Epithelial cell of proximal tubule (primary cell): ENCODE measurements at regions not wholly inside any gene's neighbourhood (a gene's known extent, or its start where the extent isn't known, plus 50 kb on each side); places are given as distances from the start of the nearest gene placed in this dataset.
"Not testable (repeated sequence)": the region's sequence is repeated elsewhere in the genome, so short reads cannot be mapped to it uniquely, and the experiment has no call there.

ENCODE experiments used
- DNase-seq: peaks from one replicate; pipeline ENCODE4 v3.0.0-alpha.2; 2011; ENCODE audit warnings: low read depth
- H3K4me3 ChIP-seq: 2 replicates; pipeline ENCODE4 v1.5.1; 2011; ENCODE audit warnings: low read depth, mild to moderate bottlenecking, low read length
- TF ChIP-seq, protein P1 (sequence below): conservative IDR thresholded peaks from 2 replicates; pipeline ENCODE4 v1.5.1; 2012; ENCODE audit warnings: low read depth, mild to moderate bottlenecking, low read length

DNA sequence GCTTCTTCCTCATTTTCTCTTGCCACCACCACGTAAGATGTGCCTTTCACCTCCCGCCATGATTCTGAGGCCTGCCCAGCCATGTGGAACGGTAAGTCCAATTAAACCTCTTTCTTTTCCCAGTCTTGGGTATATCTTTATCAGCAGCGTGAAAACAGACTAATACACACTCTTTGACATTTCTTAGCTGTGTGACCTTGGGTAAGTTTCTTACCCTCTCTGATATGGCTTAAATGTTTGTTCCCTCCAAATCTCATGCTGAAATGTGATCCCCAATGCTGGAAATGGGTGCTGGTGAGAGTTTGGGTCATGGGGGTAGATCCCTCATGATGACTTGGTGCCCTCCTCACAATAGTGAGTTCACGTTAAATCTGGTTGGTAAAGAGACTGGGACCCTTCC is 188.8 kb upstream of the IRX4 start:
- DNase-seq, result no peak
- TF ChIP-seq, protein P1, sequence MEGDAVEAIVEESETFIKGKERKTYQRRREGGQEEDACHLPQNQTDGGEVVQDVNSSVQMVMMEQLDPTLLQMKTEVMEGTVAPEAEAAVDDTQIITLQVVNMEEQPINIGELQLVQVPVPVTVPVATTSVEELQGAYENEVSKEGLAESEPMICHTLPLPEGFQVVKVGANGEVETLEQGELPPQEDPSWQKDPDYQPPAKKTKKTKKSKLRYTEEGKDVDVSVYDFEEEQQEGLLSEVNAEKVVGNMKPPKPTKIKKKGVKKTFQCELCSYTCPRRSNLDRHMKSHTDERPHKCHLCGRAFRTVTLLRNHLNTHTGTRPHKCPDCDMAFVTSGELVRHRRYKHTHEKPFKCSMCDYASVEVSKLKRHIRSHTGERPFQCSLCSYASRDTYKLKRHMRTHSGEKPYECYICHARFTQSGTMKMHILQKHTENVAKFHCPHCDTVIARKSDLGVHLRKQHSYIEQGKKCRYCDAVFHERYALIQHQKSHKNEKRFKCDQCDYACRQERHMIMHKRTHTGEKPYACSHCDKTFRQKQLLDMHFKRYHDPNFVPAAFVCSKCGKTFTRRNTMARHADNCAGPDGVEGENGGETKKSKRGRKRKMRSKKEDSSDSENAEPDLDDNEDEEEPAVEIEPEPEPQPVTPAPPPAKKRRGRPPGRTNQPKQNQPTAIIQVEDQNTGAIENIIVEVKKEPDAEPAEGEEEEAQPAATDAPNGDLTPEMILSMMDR, result no peak
- H3K4me3 ChIP-seq, result no peak overlapping the region

- H3K4me3 ChIP-seq, DNase-seq: not testable (repeated sequence)
Measured at GRCh38 chr5:2070787-2071186, 188.1 kb upstream of the IRX4 start.

- TF ChIP-seq, protein P1, result no peak
- no peak for DNase-seq
- H3K4me3 ChIP-seq, result no peak overlapping the region
Measured at GRCh38 chr5:2068531-2068930, 185.8 kb upstream of the IRX4 start.

- H3K4me3 ChIP-seq, result no peak overlapping the region
- no peak for DNase-seq
- TF ChIP-seq, protein P1, result no peak
Measured at GRCh38 chr5:2066373-2066772, 183.6 kb upstream of the IRX4 start.

DNA sequence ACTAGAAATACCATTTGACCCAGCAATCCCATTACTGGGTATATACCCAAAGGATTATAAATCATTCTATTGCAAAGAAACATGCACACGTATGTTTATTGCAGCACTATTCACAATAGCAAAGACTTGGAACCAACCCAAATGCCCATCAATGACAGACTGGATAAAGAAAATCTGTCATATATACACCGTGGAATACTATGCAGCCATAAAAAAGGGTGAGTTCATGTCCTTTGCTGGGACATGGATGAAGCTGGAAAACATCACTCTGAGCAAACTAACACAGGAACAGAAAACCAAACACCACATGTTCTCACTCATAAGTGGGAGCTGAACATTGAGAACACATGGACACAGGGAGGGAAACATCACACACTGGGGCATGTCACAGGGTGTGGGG is 180.7 kb upstream of the IRX4 start:
- DNase-seq, H3K4me3 ChIP-seq: not testable (repeated sequence)

GRCh38 chr5:2052687-2053086 is 170.0 kb upstream of the IRX4 start:
- TF ChIP-seq, protein P1, result no peak
- DNase-seq, result no peak
- H3K4me3 ChIP-seq, result no peak overlapping the region

GRCh38 chr5:2049876-2050275 is 167.2 kb upstream of the IRX4 start:
- DNase-seq, result no peak
- TF ChIP-seq, protein P1, result no peak
- H3K4me3 ChIP-seq, result no peak overlapping the region

DNA sequence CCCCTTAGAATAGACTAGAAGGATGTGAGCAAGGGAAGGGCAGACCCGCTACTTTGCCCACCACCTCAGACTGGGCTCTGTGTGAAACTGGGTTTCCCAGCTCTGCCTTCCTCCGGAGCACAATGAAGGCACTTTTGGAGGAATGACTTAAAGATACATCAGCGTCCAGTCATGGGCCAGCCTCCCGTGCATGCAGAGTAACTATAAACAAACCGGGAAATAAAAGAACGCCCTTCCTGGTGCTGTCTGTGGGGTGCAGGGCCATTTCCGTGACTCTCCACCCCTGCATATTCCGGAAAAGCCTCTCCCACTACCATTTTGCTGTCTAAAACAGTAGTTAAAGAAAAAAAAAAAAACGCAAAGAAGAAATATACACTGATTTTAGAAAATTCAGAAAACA is 165.9 kb upstream of the IRX4 start:
- TF ChIP-seq, protein P1, result no peak
- DNase-seq, result no peak
- no peak overlapping the region for H3K4me3 ChIP-seq
